Activated CD4-positive, alpha-beta T cell treated with anti-CD3 and anti-CD28 coated beads, Interleukin-2, amount 10 ng/mL, durations not matched to agents 24 days and 14 days (primary cell): ENCODE measurements at regions not wholly inside any gene's neighbourhood (a gene's known extent, or its start where the extent isn't known, plus 50 kb on each side); places are given as distances from the start of the nearest gene placed in this dataset.

Source experiments
- DNase-seq: peaks from one replicate; pipeline ENCODE4 v3.0.0; 2022
- H3K27ac Mint-ChIP-seq: one replicate; pipeline ENCODE4 v1.8.0; 2022; ENCODE audit warnings: mild to moderate bottlenecking, mixed read lengths
- H3K27me3 Mint-ChIP-seq: one replicate; pipeline ENCODE4 v1.8.0; 2022; ENCODE audit warnings: mixed read lengths
- H3K36me3 Mint-ChIP-seq: one replicate; pipeline ENCODE4 v1.8.0; 2022; ENCODE audit warnings: low read depth, mild to moderate bottlenecking, mixed read lengths
- H3K4me1 Mint-ChIP-seq: one replicate; pipeline ENCODE4 v1.8.0; 2021; ENCODE audit warnings: mixed read lengths
- H3K4me3 Mint-ChIP-seq: one replicate; pipeline ENCODE4 v1.8.0; 2022; ENCODE audit warnings: mild to moderate bottlenecking, moderate library complexity, mixed read lengths
- H3K9me3 Mint-ChIP-seq: one replicate; pipeline ENCODE4 v1.8.0; 2021; ENCODE audit warnings: mixed read lengths
- intact Hi-C: fragments of 100-400 bp; cut with micrococcal nuclease; formaldehyde crosslinking; loops from one replicate; pipeline ENCODE4 v1.15.1; 2023

GRCh38 chr4:20430259-20430941 lies 178.7 kb downstream of the SLIT2 start:
- Mint-ChIP-seq H3K4me1 (no peaks in the 10 kb centered on the region), H3K36me3 (no peaks in the 10 kb centered on the region), H3K9me3 (no peaks in the 10 kb centered on the region), H3K27ac (no peak overlapping the region), H3K4me3 (no peak overlapping the region), H3K27me3 (peaks cover 13% of the 10 kb centered on the region)
- DNase-seq: no peak
- intact Hi-C loops: no loop called here

- no peak for DNase-seq
- Mint-ChIP-seq H3K9me3 (no peaks in the 10 kb centered on the region), H3K27ac (no peak overlapping the region), H3K4me3 (no peak overlapping the region), H3K36me3 (no peaks in the 10 kb centered on the region), H3K27me3 (peaks cover 5% of the 10 kb centered on the region), H3K4me1 (no peaks in the 10 kb centered on the region)
- intact Hi-C loops: no loop called here
These were observed 179.8 kb downstream of the SLIT2 start for GRCh38 chr4:20431543-20431951.

- Mint-ChIP-seq H3K27ac (no peak overlapping the region), H3K4me1 (no peaks in the 10 kb centered on the region), H3K9me3 (no peaks in the 10 kb centered on the region), H3K36me3 (no peaks in the 10 kb centered on the region), H3K27me3 (peaks cover 5% of the 10 kb centered on the region), H3K4me3 (no peak overlapping the region)
- no peak for DNase-seq
- intact Hi-C loops: no loop called here
These were observed 180.4 kb downstream of the SLIT2 start for GRCh38 chr4:20432088-20432487.

- Mint-ChIP-seq H3K4me3 (no peak overlapping the region), H3K36me3 (no peaks in the 10 kb centered on the region), H3K4me1 (no peaks in the 10 kb centered on the region), H3K9me3 (no peaks in the 10 kb centered on the region), H3K27me3 (peaks cover 3% of the 10 kb centered on the region), H3K27ac (no peak overlapping the region)
- no peak for DNase-seq
- intact Hi-C loops: no loop called here
These were observed 181.5 kb downstream of the SLIT2 start for GRCh38 chr4:20433097-20433705.

- intact Hi-C loops: no loop called here
- no peak for DNase-seq
- H3K4me3 Mint-ChIP-seq: no peak overlapping the region
- H3K9me3 Mint-ChIP-seq: no peaks in the 10 kb centered on the region
- no peak overlapping the region for H3K27ac Mint-ChIP-seq
- H3K4me1 Mint-ChIP-seq: no peaks in the 10 kb centered on the region
- H3K36me3 Mint-ChIP-seq: no peaks in the 10 kb centered on the region
- no peaks in the 10 kb centered on the region for H3K27me3 Mint-ChIP-seq
These were observed 188.5 kb downstream of the SLIT2 start for GRCh38 chr4:20440170-20440569.

GRCh38 chr4:20443015-20443805 lies 191.5 kb downstream of the SLIT2 start:
- DNase-seq: no peak
- intact Hi-C loops: no loop called here
- H3K27me3 Mint-ChIP-seq: no peaks in the 10 kb centered on the region
- H3K9me3 Mint-ChIP-seq: no peaks in the 10 kb centered on the region
- no peak overlapping the region for H3K27ac Mint-ChIP-seq
- H3K36me3 Mint-ChIP-seq: no peaks in the 10 kb centered on the region
- no peaks in the 10 kb centered on the region for H3K4me1 Mint-ChIP-seq
- H3K4me3 Mint-ChIP-seq: no peak overlapping the region

GRCh38 chr4:20444599-20445337 lies 193.1 kb downstream of the SLIT2 start:
- intact Hi-C loops: no loop called here
- no peaks in the 10 kb centered on the region for H3K4me1 Mint-ChIP-seq
- no peak overlapping the region for H3K27ac Mint-ChIP-seq
- H3K9me3 Mint-ChIP-seq: no peaks in the 10 kb centered on the region
- H3K27me3 Mint-ChIP-seq: no peaks in the 10 kb centered on the region
- no peak overlapping the region for H3K4me3 Mint-ChIP-seq
- no peak for DNase-seq
- no peaks in the 10 kb centered on the region for H3K36me3 Mint-ChIP-seq

GRCh38 chr4:20445933-20446723 lies 194.4 kb downstream of the SLIT2 start:
- H3K27me3 Mint-ChIP-seq: no peaks in the 10 kb centered on the region
- H3K4me3 Mint-ChIP-seq: no peak overlapping the region
- H3K4me1 Mint-ChIP-seq: no peaks in the 10 kb centered on the region
- DNase-seq: no peak
- no peaks in the 10 kb centered on the region for H3K36me3 Mint-ChIP-seq
- intact Hi-C loops: no loop called here
- no peak overlapping the region for H3K27ac Mint-ChIP-seq
- H3K9me3 Mint-ChIP-seq: no peaks in the 10 kb centered on the region

GRCh38 chr4:20447103-20447502 lies 195.4 kb downstream of the SLIT2 start:
- Mint-ChIP-seq H3K27ac (no peak overlapping the region), H3K4me1 (no peaks in the 10 kb centered on the region), H3K27me3 (no peaks in the 10 kb centered on the region), H3K36me3 (no peaks in the 10 kb centered on the region), H3K4me3 (no peak overlapping the region), H3K9me3 (no peaks in the 10 kb centered on the region)
- intact Hi-C loops: no loop called here
- DNase-seq: no peak

- H3K4me1 Mint-ChIP-seq: no peaks in the 10 kb centered on the region
- no peaks in the 10 kb centered on the region for H3K36me3 Mint-ChIP-seq
- H3K4me3 Mint-ChIP-seq: no peak overlapping the region
- H3K27ac Mint-ChIP-seq: no peak overlapping the region
- intact Hi-C loops: no loop called here
- H3K9me3 Mint-ChIP-seq: no peaks in the 10 kb centered on the region
- no peaks in the 10 kb centered on the region for H3K27me3 Mint-ChIP-seq
- no peak for DNase-seq
These were observed 200.3 kb downstream of the SLIT2 start for GRCh38 chr4:20451986-20452385.

GRCh38 chr4:20454515-20454914 lies 202.8 kb downstream of the SLIT2 start:
- H3K9me3 Mint-ChIP-seq: no peaks in the 10 kb centered on the region
- no peak overlapping the region for H3K27ac Mint-ChIP-seq
- no peaks in the 10 kb centered on the region for H3K4me1 Mint-ChIP-seq
- no peak for DNase-seq
- intact Hi-C loops: no loop called here
- H3K36me3 Mint-ChIP-seq: no peaks in the 10 kb centered on the region
- H3K27me3 Mint-ChIP-seq: no peaks in the 10 kb centered on the region
- H3K4me3 Mint-ChIP-seq: no peak overlapping the region

- Mint-ChIP-seq H3K4me1 (no peaks in the 10 kb centered on the region), H3K9me3 (no peaks in the 10 kb centered on the region), H3K27me3 (no peaks in the 10 kb centered on the region), H3K27ac (no peak overlapping the region), H3K36me3 (no peaks in the 10 kb centered on the region), H3K4me3 (no peak overlapping the region)
- intact Hi-C loops: no loop called here
- DNase-seq: no peak
These were observed 204.7 kb downstream of the SLIT2 start for GRCh38 chr4:20456407-20456806.

- no peaks in the 10 kb centered on the region for H3K27me3 Mint-ChIP-seq
- no peaks in the 10 kb centered on the region for H3K36me3 Mint-ChIP-seq
- H3K4me3 Mint-ChIP-seq: no peak overlapping the region
- H3K4me1 Mint-ChIP-seq: no peaks in the 10 kb centered on the region
- intact Hi-C loops: no loop called here
- no peak for DNase-seq
- H3K27ac Mint-ChIP-seq: no peak overlapping the region
- no peaks in the 10 kb centered on the region for H3K9me3 Mint-ChIP-seq
These were observed 210.9 kb downstream of the SLIT2 start for GRCh38 chr4:20462426-20463175.
